AG20443 (cell line): ENCODE measurements at regions not wholly inside any gene's neighbourhood (a gene's known extent, or its start where the extent isn't known, plus 50 kb on each side); places are given as distances from the start of the nearest gene placed in this dataset.
"Not testable (repeated sequence)": the region's sequence is repeated elsewhere in the genome, so short reads cannot be mapped to it uniquely, and the experiment has no call there.

ENCODE experiments used
- DNase-seq: peaks from one replicate; pipeline ENCODE4 v3.0.0; 2012; ENCODE audit warnings: low spot score, mixed read lengths

DNA sequence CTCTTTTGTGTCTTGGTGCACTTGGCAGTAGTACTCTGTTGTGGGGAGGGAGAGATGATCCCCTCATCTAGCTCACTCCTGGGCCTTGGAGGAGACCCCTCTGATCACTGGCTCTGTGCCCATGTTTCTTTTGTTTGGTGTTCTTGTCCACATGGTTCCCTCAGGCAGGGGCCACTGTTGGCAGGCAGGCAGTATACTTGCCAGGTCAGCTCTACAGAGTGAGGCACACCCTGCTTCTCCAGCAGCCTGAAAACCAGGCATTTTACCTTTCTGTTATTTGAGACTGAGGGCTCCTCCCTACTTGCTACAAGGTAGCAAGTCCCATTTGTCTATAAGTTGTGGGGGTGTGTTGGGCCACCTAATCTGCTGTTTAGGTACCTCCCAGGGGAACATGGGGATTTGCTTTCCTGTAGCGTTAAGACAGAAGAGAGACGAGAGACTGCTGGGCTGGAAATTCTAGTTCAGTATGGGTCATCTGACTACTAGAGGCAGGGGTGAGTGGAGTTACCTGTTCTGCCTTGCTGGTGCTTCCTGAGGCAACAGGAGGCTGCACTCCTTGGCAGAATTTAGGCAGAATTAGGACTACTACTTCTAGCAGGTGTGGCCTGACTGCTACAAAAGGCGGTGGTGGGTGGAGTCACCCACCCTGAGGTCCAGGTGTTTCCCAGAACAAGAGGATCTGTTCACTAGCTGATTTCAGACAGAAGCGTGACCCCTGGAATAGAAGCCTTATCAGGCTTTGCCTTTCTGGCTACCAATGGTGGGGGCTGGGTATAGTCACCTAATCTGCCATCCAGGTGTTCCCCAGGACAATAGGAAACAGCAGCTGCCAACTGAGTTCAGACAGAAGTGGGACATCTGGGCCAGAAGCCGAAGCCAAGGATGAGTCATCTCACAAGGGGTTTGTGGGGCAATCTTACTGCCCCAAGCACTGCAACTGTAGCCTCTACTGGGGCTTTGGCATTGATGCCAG lies 843.0 kb upstream of the ATXN8OS start:
- DNase-seq = no peak

DNA sequence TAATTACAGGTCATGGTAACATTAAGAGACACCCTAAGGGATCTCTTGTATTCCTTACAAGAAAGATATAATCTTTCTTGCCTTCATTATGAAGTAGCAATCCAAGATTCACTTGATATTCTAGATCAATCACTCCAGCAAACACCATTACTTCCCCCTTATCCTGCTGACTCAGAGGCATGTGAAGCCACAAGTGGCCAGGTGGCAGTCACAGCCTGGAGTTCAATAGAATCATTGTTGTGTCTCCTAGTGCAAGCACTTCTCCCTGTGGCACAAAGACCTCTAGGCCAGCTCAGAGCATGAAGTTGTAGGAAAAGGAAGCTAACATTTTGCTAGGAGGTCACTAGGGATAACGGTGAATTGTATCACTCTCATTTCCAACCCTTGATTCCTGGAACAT lies 864.3 kb upstream of the ATXN8OS start:
- DNase-seq = no peak

GRCh38 chr13:69234171-69234570 lies 873.5 kb upstream of the ATXN8OS start:
- DNase-seq = no peak

DNA sequence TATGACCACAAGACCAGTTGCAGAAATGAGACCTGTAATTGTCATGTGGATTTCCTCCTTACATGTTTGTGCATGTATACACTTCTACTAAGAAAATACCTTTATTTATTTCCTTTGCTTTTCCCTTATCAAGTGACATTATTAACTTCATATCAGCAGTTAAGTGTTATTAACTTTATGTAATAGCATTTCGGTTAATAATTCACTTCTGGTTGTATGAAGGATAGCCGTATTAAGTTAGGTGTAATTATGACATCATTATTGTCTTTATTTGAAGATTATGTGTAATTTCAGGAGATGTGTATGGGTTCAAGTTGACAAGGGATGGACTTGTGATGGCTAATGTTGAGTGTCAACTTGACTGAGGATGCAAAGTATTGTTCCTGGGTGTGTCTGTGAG lies 881.2 kb upstream of the ATXN8OS start:
- DNase-seq = no peak

DNA sequence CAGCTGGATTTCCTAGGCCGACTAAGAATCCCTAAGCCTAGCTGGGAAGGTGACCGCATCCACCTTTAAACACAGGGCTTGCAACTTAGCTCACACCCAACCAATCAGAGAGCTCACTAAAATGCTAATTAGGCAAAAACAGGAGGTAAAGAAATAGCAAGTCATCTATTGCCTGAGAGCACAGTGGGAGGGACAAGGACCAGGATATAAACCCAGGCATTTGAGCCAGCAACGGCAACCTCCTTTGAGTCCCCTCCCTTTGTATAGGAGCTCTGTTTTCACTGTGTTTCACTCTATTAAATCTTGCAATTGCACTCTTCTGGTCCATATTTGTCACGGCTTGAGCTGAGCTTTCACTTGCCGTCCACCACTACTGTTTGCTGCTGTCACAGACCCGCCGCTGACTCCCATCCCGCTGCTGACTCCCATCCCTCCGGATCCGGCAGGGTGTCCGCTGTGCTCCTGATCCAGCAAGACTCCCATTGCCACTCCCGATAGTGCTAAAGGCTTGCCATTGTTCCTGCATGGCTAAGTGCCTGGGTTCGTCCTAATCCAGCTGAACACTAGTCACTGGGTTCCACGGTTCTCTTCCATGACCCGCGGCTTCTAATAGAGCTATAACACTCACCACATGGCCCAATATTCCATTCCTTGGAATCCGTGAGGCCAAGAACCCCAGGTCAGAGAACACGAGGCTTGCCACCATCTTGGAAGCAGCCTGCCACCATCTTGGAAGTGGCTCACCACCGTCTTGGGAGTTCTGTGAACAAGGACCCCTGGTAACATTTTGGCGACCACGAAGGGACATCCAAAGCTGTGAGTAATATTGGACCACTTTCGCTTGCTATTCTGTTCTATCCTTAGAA lies 885.8 kb upstream of the ATXN8OS start:
- DNase-seq = not testable (repeated sequence)

DNA sequence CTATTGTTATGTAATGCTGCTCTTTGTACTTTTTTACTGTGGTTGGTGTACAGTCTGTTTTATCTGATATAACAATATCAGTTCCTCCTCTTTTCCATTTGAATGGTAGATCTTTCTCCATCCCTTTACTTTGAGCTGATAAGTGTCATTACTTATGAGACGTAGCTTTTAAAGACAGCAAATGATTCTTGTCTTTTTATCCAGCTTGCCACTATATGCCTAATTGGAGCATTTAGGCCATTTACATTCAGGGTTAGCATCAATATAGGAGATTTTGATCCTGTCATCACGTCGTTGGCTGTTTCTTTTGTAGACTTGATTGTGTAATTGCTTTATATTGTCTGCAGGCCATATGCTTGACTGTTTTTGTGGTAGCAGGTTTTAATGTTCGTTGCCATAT lies 894.2 kb upstream of the ATXN8OS start:
- no peak for DNase-seq

- no peak for DNase-seq
These were observed 903.0 kb upstream of the ATXN8OS start for GRCh38 chr13:69204620-69205019.

DNA sequence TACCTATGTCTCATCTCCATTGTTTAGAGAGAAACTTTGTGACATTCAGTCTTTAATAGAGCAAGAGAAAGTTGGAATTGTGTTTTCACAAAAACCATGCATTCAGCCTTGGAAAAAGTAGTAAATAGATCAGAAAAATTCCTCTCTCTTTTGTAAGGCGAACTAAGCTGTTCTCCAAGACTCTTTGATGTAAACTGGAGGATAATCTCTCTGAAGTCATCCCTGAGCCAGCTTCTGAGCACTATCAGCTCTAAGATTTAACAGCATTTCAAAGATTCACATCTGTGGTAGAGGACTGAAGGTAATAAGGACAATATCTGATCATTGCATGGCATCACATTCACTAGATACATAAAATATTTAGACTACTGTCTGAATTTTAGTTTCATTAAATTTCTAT lies 904.6 kb upstream of the ATXN8OS start:
- DNase-seq = no peak

DNA sequence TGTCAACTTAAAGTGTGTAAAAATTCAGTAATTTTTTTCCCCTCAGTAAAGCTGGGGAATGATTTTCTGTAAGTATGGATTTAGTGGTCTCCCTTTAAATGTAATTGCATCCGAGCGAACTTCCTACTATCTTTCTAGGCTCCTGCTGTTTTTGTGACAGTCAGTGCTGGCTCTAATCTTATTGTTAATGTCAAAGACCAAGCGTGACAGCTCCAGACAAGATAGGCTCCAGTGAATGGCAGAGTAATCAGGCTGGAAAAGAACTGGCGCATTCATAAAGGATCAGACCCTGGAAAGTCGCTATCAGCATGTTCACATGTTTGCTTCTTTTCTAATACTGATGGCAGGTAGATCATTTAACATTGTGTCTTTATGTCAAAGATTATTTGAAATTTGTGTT lies 908.0 kb upstream of the ATXN8OS start:
- no peak for DNase-seq

GRCh38 chr13:69198706-69199105 lies 908.9 kb upstream of the ATXN8OS start:
- no peak for DNase-seq

GRCh38 chr13:69194130-69194529 lies 913.5 kb upstream of the ATXN8OS start:
- no peak for DNase-seq

DNA sequence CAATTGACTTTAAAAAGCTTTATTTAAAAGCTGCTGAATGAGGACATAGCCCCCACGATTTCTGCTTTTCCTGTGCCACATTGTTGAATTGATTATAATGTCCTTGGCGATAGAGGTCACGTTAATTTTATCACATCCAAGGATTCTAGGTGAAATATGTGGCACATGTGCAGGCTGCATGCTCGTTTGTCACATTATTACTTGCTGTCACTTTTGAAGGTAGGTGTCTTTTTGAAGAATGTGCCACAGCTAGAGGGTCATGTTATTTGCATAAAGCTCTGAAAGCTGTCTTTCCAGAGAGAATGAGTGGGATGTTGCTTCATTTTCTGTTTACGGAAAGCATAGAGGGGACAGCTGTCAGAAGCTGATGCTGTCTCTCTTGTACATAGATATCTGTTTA lies 927.6 kb upstream of the ATXN8OS start:
- DNase-seq = no peak

DNA sequence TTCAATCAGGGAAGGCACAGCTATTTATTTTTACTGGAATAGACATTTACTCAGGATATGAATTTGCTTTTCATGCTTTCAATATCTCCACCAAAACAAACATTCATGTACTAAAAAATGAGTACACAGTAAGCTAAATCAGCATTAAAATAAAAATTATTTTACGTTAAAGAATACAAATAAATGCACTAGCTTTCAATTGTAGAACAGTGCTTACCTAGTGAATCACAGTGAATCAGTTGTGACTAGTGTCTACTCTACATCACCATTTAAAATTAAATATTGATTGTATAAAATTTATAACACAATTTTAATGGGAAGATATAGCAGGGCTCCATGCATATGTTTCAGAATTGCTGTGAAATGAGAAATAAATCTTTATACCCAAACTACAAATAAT lies 929.6 kb upstream of the ATXN8OS start:
- DNase-seq = no peak

GRCh38 chr13:69168436-69168835 lies 939.2 kb upstream of the ATXN8OS start:
- DNase-seq = no peak

GRCh38 chr13:69155136-69155535 lies 952.5 kb upstream of the ATXN8OS start:
- no peak for DNase-seq

- DNase-seq = no peak
These were observed 965.5 kb upstream of the ATXN8OS start for GRCh38 chr13:69142101-69142500.

DNA sequence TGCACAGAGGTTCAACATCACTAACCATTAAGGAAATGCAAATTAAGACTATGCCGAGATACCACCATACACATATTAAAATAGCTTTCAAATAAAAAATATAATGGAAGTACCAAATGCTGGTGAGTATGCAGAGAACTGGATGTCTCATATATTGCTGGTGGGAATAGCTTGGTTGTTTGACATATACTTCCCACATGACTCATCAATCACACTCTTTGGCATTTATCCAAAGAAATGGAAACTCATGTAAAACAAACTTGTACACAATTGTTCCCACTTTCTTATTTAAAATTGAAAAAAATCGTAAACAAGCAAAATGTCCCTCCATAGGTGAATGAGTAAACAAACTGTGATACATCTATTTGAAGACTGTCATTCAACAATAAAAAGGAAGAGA lies 982.6 kb upstream of the ATXN8OS start:
- DNase-seq = no peak

DNA sequence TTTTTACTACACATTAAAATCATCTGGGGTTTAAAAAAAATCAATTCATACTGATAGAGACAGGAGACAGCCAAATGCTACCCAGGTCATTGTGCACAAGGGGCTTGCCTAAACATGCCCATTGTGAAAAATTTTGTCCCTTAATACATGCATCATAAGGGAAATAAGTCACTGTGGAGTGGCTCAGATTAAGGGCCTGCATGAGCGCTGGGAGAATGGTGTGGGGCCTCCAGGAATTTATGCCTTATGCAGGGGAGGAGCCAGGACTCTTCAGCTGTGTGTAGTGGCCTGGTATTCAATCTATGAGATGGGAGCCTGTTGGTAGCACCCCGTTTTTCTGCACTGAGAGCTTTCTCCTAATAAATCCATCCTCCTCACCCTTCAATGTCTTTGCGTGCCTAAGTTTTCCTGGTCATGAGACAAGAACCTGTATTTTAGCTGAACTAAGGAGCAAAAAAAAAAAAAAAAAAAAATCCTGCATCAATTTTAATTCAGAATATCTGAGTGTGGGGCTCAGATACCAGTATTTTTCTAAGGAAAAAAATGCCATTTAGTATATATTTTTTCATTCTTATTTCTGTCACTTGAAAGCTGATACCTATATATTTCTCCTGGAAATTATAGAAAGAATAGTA lies 997.6 kb upstream of the ATXN8OS start:
- no peak for DNase-seq

DNA sequence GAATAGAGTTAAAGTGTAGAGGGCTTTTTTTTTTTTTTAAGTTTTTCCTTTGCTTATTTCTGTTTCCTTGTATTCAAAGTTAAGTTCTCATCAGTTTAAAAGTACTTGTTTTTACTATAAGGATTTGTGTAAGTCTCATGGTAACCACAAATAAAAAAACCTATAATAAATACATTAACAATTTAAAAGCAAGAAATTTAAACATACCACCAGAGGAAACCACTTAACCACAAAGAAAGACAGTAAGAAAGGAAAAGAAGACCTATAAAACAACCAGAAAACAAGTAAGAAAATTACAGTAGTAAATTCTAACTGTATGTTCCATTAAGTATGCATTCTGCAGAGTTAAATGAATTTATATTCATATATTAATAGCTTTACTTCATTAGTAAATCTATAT lies 999.1 kb upstream of the ATXN8OS start:
- DNase-seq = no peak

GRCh38 chr13:69107436-69107835 lies 1000.2 kb upstream of the ATXN8OS start:
- DNase-seq = no peak

DNA sequence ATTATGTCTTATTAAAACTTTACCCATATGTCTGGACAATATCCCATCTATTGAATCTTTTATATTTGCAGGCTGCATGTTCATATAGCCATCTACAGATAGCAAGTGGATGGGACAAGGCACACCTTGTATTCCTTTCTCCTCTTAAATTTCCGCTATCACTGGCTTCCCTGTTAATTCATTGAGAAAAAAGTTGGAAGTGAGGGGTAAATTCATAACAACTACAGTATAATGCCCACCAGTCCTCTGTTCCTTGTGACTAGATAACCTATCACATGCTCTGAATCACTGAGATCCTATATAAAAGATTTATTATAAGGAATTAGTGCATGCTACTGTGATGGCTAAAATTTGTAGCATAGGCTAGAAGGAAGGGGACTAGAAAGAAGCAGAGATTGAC lies 1005.8 kb upstream of the ATXN8OS start:
- DNase-seq = no peak

- DNase-seq = no peak
These were observed 1013.1 kb upstream of the ATXN8OS start for GRCh38 chr13:69094485-69094884.
